Caco-2 (cell line): ENCODE measurements at regions not wholly inside any gene's neighbourhood (a gene's known extent, or its start where the extent isn't known, plus 50 kb on each side); places are given as distances from the start of the nearest gene placed in this dataset.

ENCODE experiments used
- BruUV-seq: library from RNA; stranded (reverse); fragments of 400-500 nt; replicated peaks from 2 replicates; lab custom pipeline; 2021; lab: Mats Ljungman, UMichigan
- CTCF ChIA-PET: fragments of 300-600 bp; sonication (Branson Sonifier 250); formaldehyde crosslinking; loops from one replicate; lab custom pipeline; 2022; ENCODE audit warnings: antibody characterized with exemption; lab: Charles Lee
- POLR2A ChIA-PET: fragments of 300-600 bp; sonication (Branson Sonifier 250); formaldehyde crosslinking; loops from one replicate; lab custom pipeline; 2022; ENCODE audit warnings: antibody characterized with exemption; lab: Charles Lee
- DNase-seq, 2 experiments: peaks; one replicate each; pipeline versions ENCODE4 v3.0.0 to v3.0.0-alpha.2; 2020 to 2022
- H3K27me3 ChIP-seq: replicated peaks from 2 replicates; pipeline ENCODE4 v1.6.0; 2011; ENCODE audit warnings: low read length; ENCODE audit not compliant: control insufficient read depth, insufficient read depth
- H3K36me3 ChIP-seq: 2 replicates; pipeline ENCODE4 v1.5.1; 2011; ENCODE audit warnings: low read length; ENCODE audit not compliant: control insufficient read depth, insufficient read depth
- H3K4me1 ChIP-seq: fragments of 250-450 bp; sonication (Bioruptor Pico); 2 replicates; pipeline ENCODE4 v1.5.1; 2020; ENCODE audit warnings: mild to moderate bottlenecking
- H3K4me3 ChIP-seq: 2 replicates; pipeline ENCODE4 v1.5.1; 2011; ENCODE audit warnings: low read depth, mild to moderate bottlenecking, control low read depth, low read length
- H3K9me3 ChIP-seq: fragments of 250-450 bp; sonication (Bioruptor Pico); 2 replicates; pipeline ENCODE4 v1.5.1; 2020; ENCODE audit warnings: mild to moderate bottlenecking, moderate library complexity
- H3K27ac Mint-ChIP-seq: one replicate; pipeline ENCODE4 v1.8.0; 2022; ENCODE audit warnings: mixed read lengths; ENCODE audit not compliant: unreplicated experiment
- H3K27me3 Mint-ChIP-seq: one replicate; pipeline ENCODE4 v1.8.0; 2022; ENCODE audit warnings: mixed read lengths; ENCODE audit not compliant: insufficient read depth, unreplicated experiment
- H3K36me3 Mint-ChIP-seq: one replicate; pipeline ENCODE4 v1.8.0; 2022; ENCODE audit warnings: mild to moderate bottlenecking, mixed read lengths; ENCODE audit not compliant: insufficient read depth, unreplicated experiment
- H3K4me1 Mint-ChIP-seq: one replicate; pipeline ENCODE4 v1.8.0; 2022; ENCODE audit warnings: low read depth, mixed read lengths; ENCODE audit not compliant: unreplicated experiment
- H3K4me3 Mint-ChIP-seq: one replicate; pipeline ENCODE4 v1.8.0; 2022; ENCODE audit warnings: mild to moderate bottlenecking, moderate library complexity, mixed read lengths; ENCODE audit not compliant: unreplicated experiment
- H3K9me3 Mint-ChIP-seq: one replicate; pipeline ENCODE4 v1.8.0; 2022; ENCODE audit warnings: mixed read lengths; ENCODE audit not compliant: unreplicated experiment
- CTCF ChIP-seq, 2 experiments: fragments of 200-600 bp in 1 of 2; IDR thresholded peaks; 1 replicate in 1 of 2; 2 replicates in 1 of 2; pipeline versions ENCODE4 v1.5.1 to v1.8.0; 2011 to 2022; ENCODE audit warnings: antibody characterized with exemption in 1 of 2, control low read depth in 1 of 2, inconsistent platforms in 1 of 2, low read depth in 1 of 2, low read length in 1 of 2, mild to moderate bottlenecking in 1 of 2, moderate library complexity in 1 of 2; ENCODE audit not compliant: insufficient read depth in 1 of 2, severe bottlenecking in 1 of 2, unreplicated experiment in 1 of 2
- intact Hi-C: fragments of 100-400 bp; cut with micrococcal nuclease; formaldehyde crosslinking; loops from one replicate; pipeline ENCODE4 v1.10.0; 2022; ENCODE audit not compliant: unreplicated experiment

- no TSS peak for BruUV-seq
- no peak for TF ChIP-seq CTCF (IDR thresholded peaks at IDR 0.05; ENCODE audit: insufficient read depth in 1 of 2, low read depth in 1 of 2, low read length in 1 of 2, severe bottlenecking in 1 of 2, unreplicated experiment in 1 of 2)
- no peaks in the 10 kb centered on the region for H3K9me3 Mint-ChIP-seq
- no peaks in the 10 kb centered on the region for H3K36me3 ChIP-seq
- no peak overlapping the region for H3K27ac Mint-ChIP-seq
- peaks cover 16% of the 10 kb centered on the region for H3K27me3 Mint-ChIP-seq
- intact Hi-C loops: no loop called here
- no peaks in the 10 kb centered on the region for H3K4me1 Mint-ChIP-seq
- DNase-seq: no peak
- ChIA-PET CTCF (no interaction called here), POLR2A (no interaction called here)
- H3K9me3 ChIP-seq: no peaks in the 10 kb centered on the region
- 0 out of 2 replicates have a peak, but pooled peaks cover 6% of the 10 kb centered on the region for H3K4me1 ChIP-seq
- no peak overlapping the region for H3K4me3 ChIP-seq
- H3K27me3 ChIP-seq: no peaks in the 10 kb centered on the region; the same call in 1 of the 2 replicates
- no peak overlapping the region for H3K4me3 Mint-ChIP-seq
- no peaks in the 10 kb centered on the region for H3K36me3 Mint-ChIP-seq
Observed at GRCh38 chr5:115735108-115735998, 81.1 kb downstream of the CDO1 start.

- H3K27me3 ChIP-seq: no peaks in the 10 kb centered on the region; the same call in 1 of the 2 replicates
- ChIA-PET POLR2A (no interaction called here), CTCF (no interaction called here)
- Mint-ChIP-seq H3K27me3 (peaks cover 16% of the 10 kb centered on the region), H3K4me3 (no peak overlapping the region), H3K4me1 (no peaks in the 10 kb centered on the region), H3K9me3 (no peaks in the 10 kb centered on the region), H3K27ac (no peak overlapping the region), H3K36me3 (no peaks in the 10 kb centered on the region)
- no peak for DNase-seq
- H3K4me1 ChIP-seq: 0 out of 2 replicates have a peak, but pooled peaks cover 2% of the 10 kb centered on the region
- no peaks in the 10 kb centered on the region for H3K9me3 ChIP-seq
- no peak overlapping the region for H3K4me3 ChIP-seq
- no TSS peak for BruUV-seq
- intact Hi-C loops: no loop called here
- no peak for TF ChIP-seq CTCF (IDR thresholded peaks at IDR 0.05; ENCODE audit: insufficient read depth in 1 of 2, low read depth in 1 of 2, low read length in 1 of 2, severe bottlenecking in 1 of 2, unreplicated experiment in 1 of 2)
- no peaks in the 10 kb centered on the region for H3K36me3 ChIP-seq
Observed at GRCh38 chr5:115733607-115734006, 82.9 kb downstream of the CDO1 start.

GRCh38 chr5:115732026-115732425 is 84.4 kb downstream of the CDO1 start:
- peaks cover 16% of the 10 kb centered on the region for H3K27me3 Mint-ChIP-seq
- intact Hi-C loops: no loop called here
- H3K4me3 ChIP-seq: no peak overlapping the region
- no peak for DNase-seq
- H3K4me3 Mint-ChIP-seq: no peak overlapping the region
- no peaks in the 10 kb centered on the region for H3K4me1 Mint-ChIP-seq
- BruUV-seq: no TSS peak
- no peak for TF ChIP-seq CTCF (IDR thresholded peaks at IDR 0.05; ENCODE audit: insufficient read depth in 1 of 2, low read depth in 1 of 2, low read length in 1 of 2, severe bottlenecking in 1 of 2, unreplicated experiment in 1 of 2)
- ChIA-PET POLR2A (interaction anchor here (0.6 kb wide), 1 partner anchor 162 kb away, joined by 4 read pairs; no protein-coding TSS in a partner anchor), CTCF (interaction anchor here (0.6 kb wide), 1 partner anchor 22 kb away, joined by 11 read pairs; no protein-coding TSS in a partner anchor)
- no peak overlapping the region for H3K27ac Mint-ChIP-seq
- H3K36me3 Mint-ChIP-seq: no peaks in the 10 kb centered on the region
- no peaks in the 10 kb centered on the region for H3K36me3 ChIP-seq
- no peaks in the 10 kb centered on the region for H3K4me1 ChIP-seq
- H3K27me3 ChIP-seq: no peaks in the 10 kb centered on the region; the same call in 1 of the 2 replicates
- H3K9me3 Mint-ChIP-seq: no peaks in the 10 kb centered on the region
- H3K9me3 ChIP-seq: no peaks in the 10 kb centered on the region
